ENCODE measurements at regions not wholly inside any gene's neighbourhood (a gene's known extent, or its start where the extent isn't known, plus 50 kb on each side); places are given as distances from the start of the nearest gene placed in this dataset.
"Not testable (repeated sequence)": the region's sequence is repeated elsewhere in the genome, so short reads cannot be mapped to it uniquely, and the experiment has no call there.

DNA sequence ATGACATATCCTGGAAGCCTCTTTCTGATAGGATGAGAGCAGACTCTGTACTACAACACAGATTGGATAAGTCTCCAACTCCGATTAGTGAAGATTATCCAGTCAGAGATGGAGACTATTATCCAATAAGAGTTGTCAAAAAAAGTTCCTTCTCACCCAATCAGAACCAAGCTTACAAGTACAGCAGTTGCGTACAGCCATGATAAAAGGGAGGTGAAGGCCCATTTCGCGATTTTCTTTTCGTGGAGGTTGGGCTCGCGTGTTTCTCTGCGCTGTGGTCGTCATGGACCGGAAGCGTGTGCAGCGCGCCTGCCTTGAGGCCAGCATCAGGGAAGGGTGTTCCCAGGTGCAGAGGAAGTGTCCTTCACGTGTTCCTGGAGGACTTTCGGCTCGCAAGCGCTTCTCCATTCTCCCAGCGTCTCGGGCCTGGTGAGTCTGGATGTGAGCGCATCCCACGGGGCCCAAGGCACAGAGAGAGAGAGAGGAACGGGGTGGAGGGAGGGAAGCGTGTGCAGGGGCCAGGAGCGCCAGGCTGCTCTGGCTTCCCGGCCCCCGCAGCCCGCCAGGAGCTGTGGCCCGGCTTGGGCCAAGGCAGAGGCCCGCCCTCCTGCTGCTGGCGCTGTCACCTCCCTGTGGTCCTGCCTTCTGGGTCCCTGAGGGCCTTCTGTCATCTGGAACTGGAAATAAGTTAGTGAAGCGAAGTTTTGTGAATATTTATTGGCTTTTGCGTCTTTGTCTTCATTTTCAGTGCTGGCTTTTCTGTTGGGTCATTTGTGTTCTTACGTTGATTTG, 53.9 kb downstream of the CDRT15L2 start:
- DNase-seq: not testable (repeated sequence)

DNA sequence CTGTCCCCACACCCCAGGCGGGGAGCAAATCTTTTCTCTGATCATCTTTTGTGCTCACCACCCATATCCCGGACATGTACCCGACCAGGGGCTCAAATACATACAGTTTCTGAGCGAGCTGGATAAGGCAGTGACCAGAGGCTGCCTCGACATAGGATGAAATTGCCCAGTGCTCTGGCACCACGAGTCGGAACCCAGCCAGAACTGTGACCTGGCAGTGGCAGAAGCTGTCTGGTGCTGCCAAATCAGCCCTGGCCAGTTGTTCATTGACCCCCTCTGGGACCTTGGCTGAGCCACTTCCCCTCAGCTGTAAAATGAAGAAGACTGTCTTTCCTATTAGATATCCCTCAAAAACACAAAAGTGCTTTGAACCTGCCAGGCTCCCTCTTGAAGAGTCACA, 60.6 kb downstream of the CDRT15L2 start:
- DNase-seq: not testable (repeated sequence)

GRCh38 chr17:20646661-20647272, 67.2 kb downstream of the CDRT15L2 start:
- not testable (repeated sequence) for DNase-seq

DNA sequence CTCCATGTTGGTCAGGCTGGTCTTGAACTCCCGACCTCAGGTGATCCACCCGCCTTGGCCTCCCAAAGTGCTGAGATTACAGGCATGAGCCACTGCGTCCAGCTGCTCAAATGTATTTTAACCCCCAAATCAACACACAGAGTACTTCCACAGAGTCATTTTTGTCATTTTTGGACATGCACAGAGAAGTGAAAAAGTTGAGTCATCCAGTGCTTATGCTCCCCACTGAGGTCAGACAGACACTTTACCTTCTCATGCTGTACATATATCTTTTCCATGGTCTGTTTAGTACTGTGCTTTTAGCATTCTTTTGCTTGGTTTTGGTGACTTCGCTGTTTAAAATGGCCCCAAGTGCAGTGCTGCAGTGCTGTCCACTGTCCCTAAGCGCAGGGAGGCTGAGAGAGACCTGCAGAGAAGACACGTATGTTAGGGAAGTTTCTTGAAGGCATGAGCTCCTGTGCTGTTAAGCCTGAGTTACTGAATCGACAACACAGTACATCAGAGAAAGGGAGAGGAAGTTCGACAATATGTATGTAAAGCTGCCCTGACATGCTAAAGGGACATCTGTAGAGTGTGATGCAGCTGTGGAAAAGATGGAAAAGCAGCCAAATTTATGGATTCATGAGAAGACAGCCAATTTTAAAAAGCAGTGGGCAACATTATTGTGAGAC, 69.7 kb downstream of the CDRT15L2 start:
- DNase-seq: not testable (repeated sequence)

- DNase-seq: not testable (repeated sequence)
These were observed 71.5 kb downstream of the CDRT15L2 start for GRCh38 chr17:20651022-20651421.

GRCh38 chr17:20651736-20652135, 72.2 kb downstream of the CDRT15L2 start:
- not testable (repeated sequence) for DNase-seq

DNA sequence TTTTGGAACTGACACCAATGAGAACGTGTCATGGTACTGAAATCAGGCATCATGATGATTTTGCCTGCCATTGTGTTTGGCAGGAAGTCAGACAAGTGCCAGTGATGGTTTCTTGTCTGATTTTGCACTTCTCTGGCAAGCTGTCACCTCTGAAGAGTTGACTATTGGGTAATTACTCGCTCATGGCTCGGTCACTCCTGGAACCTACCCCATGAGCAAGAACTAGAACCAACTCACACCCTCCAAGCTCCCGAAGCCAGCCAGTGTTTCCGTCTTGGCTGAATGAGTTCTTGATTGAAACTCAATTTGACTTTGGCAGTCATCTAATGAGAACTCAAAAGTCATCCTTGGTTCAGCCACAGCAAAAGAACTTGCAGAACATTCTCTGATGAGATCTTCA, 73.9 kb downstream of the CDRT15L2 start:
- DNase-seq: not testable (repeated sequence)

- DNase-seq: not testable (repeated sequence)
These were observed 74.6 kb downstream of the CDRT15L2 start for GRCh38 chr17:20654114-20654513.

DNA sequence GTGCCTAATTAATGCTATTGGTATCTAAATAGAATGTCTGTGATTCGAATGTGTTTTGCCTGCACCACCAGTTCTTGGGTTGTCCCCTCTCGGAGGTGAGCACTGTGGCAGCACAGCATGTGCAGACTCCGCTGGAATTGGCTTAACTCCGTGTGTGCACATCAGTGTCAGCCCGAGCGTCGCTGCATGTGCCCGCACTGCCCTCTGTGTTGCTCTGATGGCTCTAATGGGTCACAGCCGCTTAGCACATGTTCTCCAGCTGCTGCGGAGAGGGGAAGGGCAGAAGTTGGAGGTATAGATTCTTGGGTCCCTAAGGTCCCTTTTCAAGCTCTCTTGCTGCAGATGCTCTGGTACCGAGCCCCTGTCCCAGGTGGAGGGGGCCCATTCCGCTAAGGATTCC, 75.1 kb downstream of the CDRT15L2 start:
- not testable (repeated sequence) for DNase-seq

DNA sequence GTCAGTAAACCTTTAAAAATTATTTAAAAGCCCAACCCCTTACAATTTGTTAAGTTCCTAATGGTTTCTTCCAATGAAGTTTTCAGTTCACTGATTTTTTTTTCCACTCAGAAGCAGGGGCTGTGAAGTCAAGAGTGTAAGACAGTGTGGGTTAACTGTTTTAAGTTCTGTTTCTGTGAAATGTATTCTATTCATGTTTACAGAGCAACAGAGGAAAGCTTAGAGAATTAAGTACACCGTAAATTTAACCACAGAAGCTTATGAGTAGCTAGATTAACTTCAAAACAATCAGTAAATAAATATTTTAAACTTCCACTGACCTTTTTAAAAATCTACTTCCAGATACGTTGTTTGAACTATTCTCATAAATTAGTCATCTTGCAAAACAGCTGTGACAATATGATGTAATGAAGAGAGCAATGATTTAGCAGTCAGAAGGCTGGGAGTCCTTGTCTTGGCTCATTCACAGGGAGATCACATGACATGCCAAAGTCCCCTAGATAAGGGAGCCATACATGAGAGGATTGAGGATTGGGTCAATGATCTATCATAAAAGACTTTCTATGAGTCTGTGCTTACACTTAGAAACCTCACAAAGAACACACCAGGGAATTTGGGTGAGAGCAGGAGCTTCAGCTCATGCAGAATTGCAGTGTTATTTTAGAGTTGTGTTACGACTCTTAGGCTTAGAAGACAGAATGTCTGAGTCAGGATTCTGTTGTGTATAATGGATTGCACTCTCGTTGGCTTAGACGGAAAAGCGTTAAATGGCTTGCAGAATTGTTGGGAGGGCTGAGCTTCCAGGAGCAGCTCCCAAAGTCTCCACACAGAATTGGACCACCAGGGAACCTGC, 85.8 kb downstream of the CDRT15L2 start:
- not testable (repeated sequence) for DNase-seq

DNA sequence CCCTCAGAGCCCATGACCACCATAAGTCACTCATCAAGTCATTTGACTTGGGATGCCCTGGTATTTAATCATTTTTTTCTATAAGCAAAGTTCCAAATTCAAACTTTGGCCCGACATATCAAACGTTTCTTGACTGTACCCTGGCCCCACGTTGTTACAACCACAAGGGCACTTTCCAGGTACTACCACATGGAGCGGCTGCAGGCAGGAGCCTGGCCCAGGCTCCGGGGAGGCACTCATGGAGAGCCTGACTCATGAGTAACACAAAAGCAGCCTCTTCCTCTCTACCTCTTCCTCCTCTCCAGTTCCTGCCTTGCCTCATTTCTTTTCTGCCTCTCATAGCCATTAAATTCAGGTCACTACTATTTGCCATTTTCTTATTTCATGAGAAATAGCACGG, 87.2 kb downstream of the CDRT15L2 start:
- not testable (repeated sequence) for DNase-seq

- DNase-seq: not testable (repeated sequence)
These were observed 88.2 kb downstream of the CDRT15L2 start for GRCh38 chr17:20667712-20668111.

GRCh38 chr17:20668316-20668715, 88.8 kb downstream of the CDRT15L2 start:
- DNase-seq: not testable (repeated sequence)

GRCh38 chr17:20668868-20669267, 89.3 kb downstream of the CDRT15L2 start:
- not testable (repeated sequence) for DNase-seq

GRCh38 chr17:20670506-20670905, 91.0 kb downstream of the CDRT15L2 start:
- DNase-seq: not testable (repeated sequence)

DNA sequence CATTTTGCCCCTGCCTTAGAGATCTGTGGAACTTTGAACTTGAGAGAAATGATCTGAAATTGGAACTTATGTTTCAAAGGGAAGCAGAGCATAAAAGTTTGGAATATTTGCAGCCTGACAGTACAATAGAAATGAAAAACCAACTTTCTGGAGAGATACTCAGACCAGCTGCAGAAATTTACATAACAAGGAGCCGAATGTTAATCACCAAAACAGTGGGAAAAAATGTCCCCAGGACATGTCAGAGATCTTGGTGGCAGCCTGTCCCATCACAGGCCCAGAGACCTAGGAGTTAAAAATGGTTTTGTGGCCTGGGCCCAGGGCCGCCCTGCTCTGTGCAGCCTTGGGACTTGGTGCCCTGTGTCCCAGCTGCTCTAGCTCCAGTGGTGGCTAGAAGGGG, 94.8 kb downstream of the CDRT15L2 start:
- DNase-seq: not testable (repeated sequence)

GRCh38 chr17:20675707-20676106, 96.2 kb downstream of the CDRT15L2 start:
- DNase-seq: not testable (repeated sequence)

DNA sequence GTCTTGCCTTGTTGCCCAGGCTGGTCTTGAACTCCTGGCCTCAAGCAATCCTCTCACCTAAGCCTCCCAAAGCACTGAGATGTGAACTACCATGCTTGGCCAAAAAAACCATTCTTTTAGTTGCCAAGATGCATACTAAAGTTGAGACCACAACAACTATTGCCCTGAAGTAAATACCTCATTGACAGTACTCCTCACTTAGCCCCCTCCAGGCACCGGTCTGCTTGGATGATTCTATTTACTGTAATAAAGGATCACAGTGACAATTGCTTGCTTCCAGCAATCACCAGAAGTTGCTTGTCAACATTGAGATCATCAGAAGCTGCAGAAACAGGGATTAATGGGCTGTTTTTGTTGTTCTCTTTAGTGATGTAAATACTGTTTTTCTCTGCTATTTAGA, 97.1 kb downstream of the CDRT15L2 start:
- not testable (repeated sequence) for DNase-seq

DNA sequence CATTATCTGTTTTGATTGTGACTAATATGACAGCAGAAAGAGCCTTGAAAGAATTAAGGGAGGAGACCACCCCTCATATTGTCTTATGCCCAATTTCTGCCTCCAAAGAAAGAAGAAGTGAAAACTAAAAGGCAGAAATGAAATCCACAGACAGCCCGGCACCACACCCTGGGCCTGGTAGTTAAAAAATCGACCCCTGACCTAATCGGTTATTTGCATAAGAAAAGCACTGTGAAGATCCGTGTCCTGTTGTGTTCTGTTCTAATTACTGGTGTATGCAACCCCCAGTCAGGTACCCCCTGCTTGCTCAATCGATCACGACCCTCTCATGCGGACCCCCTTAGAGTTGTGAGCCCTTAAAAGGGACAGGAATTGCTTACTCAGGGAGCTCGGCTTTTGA, 97.9 kb downstream of the CDRT15L2 start:
- DNase-seq: not testable (repeated sequence)

DNA sequence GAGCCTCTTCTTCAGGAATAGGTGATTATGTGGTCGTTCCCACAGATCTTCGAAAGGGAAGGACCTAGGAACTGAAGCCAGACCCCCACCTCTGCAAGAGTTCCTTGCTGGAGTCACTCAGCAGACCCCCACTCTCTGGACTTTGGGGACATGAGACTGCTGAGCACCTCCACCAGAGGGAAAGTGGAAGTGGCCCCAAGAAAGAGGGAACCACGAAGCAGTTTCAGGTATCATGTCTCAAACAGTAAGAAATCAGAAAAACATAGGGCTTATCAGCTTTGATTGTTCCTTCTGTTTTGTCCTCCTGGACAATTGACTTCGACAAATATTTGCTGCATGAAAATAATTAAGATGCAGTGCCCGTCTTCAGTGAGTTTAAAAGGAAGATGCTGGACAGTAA, 98.9 kb downstream of the CDRT15L2 start:
- not testable (repeated sequence) for DNase-seq

DNA sequence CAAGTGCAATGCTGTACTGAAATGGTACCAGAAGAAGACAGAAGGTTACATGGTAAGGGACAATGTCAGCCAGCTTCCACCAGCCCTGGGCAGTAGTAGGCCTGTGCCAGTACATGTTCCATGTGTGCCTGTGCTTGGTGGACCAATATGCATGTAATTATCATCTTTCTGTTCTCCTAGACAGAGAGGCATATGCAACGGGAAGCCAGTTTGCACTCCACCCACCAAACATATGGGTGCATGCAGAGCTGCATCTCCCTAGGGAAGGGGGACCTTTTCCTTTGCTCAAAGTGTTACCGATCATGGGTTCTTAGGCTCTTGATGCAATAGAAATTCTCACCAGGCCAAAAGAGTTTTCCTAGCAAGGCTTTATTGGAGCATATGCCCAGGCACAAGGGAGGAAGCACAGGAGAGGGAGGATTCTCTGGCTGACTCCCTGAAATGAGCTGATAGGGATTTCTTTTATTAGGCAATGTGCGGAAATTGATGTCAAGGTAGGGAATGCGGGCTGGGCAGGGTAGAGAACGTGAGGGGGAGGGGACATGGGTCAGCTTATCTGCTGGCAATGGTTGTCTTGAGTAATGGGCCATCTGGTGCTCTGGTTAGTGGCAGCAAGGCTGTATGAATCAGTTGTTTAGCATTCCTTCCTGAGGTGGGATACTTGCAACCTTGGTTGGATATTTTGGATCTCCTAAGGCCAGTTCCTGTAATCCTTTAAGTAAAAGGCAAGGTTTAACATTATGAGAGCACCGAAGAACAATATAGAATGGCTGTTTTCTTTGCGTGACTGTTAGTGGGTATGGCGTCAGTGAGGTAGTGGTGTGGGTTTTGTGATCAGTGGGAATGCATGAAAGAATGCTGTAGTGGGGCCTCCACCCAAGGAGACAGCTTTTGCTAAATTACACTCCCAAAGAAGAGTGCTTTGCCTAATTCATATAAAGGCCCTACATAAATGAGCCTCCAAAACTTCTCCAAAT, 102.5 kb downstream of the CDRT15L2 start:
- DNase-seq: not testable (repeated sequence)

Measured in dermis blood vessel endothelial cell (primary cell).